ENCODE measurements at regions not wholly inside any gene's neighbourhood (a gene's known extent, or its start where the extent isn't known, plus 50 kb on each side); places are given as distances from the start of the nearest gene placed in this dataset.

- TF ChIP-seq POLR2AphosphoS5 (IDR thresholded peaks at IDR 0.05; ENCODE audit: low read depth, low read length) = no peak
- TF ChIP-seq SIN3A (IDR thresholded peaks at IDR 0.05; ENCODE audit: borderline replicate concordance, insufficient read depth, low read length) = no peak
Observed at GRCh38 chr14:87043667-87044200, 949.2 kb downstream of the GALC start.

GRCh38 chr14:87042354-87042753 is 950.6 kb downstream of the GALC start:
- TF ChIP-seq TAF1 (IDR thresholded peaks at IDR 0.05; ENCODE audit: borderline replicate concordance, insufficient read depth, low read length) = no peak
- TF ChIP-seq REST (IDR thresholded peaks at IDR 0.05; ENCODE audit: insufficient read depth in 1 of 2, low read depth in 2 of 2, low read length in 2 of 2) = no peak
- no peak for TF ChIP-seq FOXP2 (optimal IDR thresholded peaks at IDR 0.05; ENCODE audit: borderline replicate concordance, extremely low read depth, extremely low read length, insufficient read depth)
- TF ChIP-seq POLR2AphosphoS5 (IDR thresholded peaks at IDR 0.05; ENCODE audit: low read depth, low read length) = no peak
- TF ChIP-seq SIN3A (IDR thresholded peaks at IDR 0.05; ENCODE audit: borderline replicate concordance, insufficient read depth, low read length) = no peak

GRCh38 chr14:87041290-87042020 is 951.5 kb downstream of the GALC start:
- TF ChIP-seq REST (IDR thresholded peaks at IDR 0.05; ENCODE audit: insufficient read depth in 1 of 2, low read depth in 2 of 2, low read length in 2 of 2) (no peak), FOXP2 (optimal IDR thresholded peaks at IDR 0.05; ENCODE audit: borderline replicate concordance, extremely low read depth, extremely low read length, insufficient read depth) (no peak), TAF1 (IDR thresholded peaks at IDR 0.05; ENCODE audit: borderline replicate concordance, insufficient read depth, low read length) (no peak), POLR2AphosphoS5 (IDR thresholded peaks at IDR 0.05; ENCODE audit: low read depth, low read length) (no peak), SIN3A (IDR thresholded peaks at IDR 0.05; ENCODE audit: borderline replicate concordance, insufficient read depth, low read length) (no peak)

- TF ChIP-seq TAF1 (IDR thresholded peaks at IDR 0.05; ENCODE audit: borderline replicate concordance, insufficient read depth, low read length) (no peak), FOXP2 (optimal IDR thresholded peaks at IDR 0.05; ENCODE audit: borderline replicate concordance, extremely low read depth, extremely low read length, insufficient read depth) (no peak), POLR2AphosphoS5 (IDR thresholded peaks at IDR 0.05; ENCODE audit: low read depth, low read length) (no peak), REST (IDR thresholded peaks at IDR 0.05; ENCODE audit: insufficient read depth in 1 of 2, low read depth in 2 of 2, low read length in 2 of 2) (no peak), SIN3A (IDR thresholded peaks at IDR 0.05; ENCODE audit: borderline replicate concordance, insufficient read depth, low read length) (no peak)
Observed at GRCh38 chr14:87034680-87035079, 958.3 kb downstream of the GALC start.

GRCh38 chr14:87030197-87030596 is 962.8 kb downstream of the GALC start:
- TF ChIP-seq REST (IDR thresholded peaks at IDR 0.05; ENCODE audit: insufficient read depth in 1 of 2, low read depth in 2 of 2, low read length in 2 of 2) (no peak), TAF1 (IDR thresholded peaks at IDR 0.05; ENCODE audit: borderline replicate concordance, insufficient read depth, low read length) (no peak), FOXP2 (optimal IDR thresholded peaks at IDR 0.05; ENCODE audit: borderline replicate concordance, extremely low read depth, extremely low read length, insufficient read depth) (no peak), SIN3A (IDR thresholded peaks at IDR 0.05; ENCODE audit: borderline replicate concordance, insufficient read depth, low read length) (no peak)

Data from PFSK-1 (cell line).